ENCODE measurements at regions not wholly inside any gene's neighbourhood (a gene's known extent, or its start where the extent isn't known, plus 50 kb on each side); places are given as distances from the start of the nearest gene placed in this dataset.

GRCh38 chr5:32989815-32990214 is 278.7 kb downstream of the NPR3 start:
- Histone ChIP-seq H3K79me1 (ENCODE audit: low read depth, low read length) (no peaks in the 10 kb centered on the region), H2BK15ac (ENCODE audit: low read length) (no peak overlapping the region), H2BK120ac (ENCODE audit: low read depth, low read length) (no peak overlapping the region), H3K4me1 (ENCODE audit: control insufficient read depth in 2 of 2, insufficient read depth in 1 of 2, low read depth in 1 of 2, low read length in 2 of 2) (no peaks in the 10 kb centered on the region), H3K27ac (replicated peaks; ENCODE audit: low read length) (no peak overlapping the region), H4K91ac (ENCODE audit: low read depth, low read length, poor library complexity) (no peak overlapping the region), H3K36me3 (replicated peaks in 1 of 2; ENCODE audit: control insufficient read depth in 2 of 2, insufficient read depth in 2 of 2, low read length in 2 of 2) (no peaks in the 10 kb centered on the region), H3K14ac (ENCODE audit: low read length) (no peak overlapping the region), H3K23ac (ENCODE audit: low read depth, low read length, poor library complexity) (no peak overlapping the region), H3K4me2 (ENCODE audit: insufficient read depth, low read length, poor library complexity, severe bottlenecking) (no peak overlapping the region), H3K4ac (ENCODE audit: low read length) (peak overlapping the region; percentile 72), H2BK5ac (ENCODE audit: low read length) (no peak overlapping the region), H3K9ac (ENCODE audit: low read depth, low read length, poor library complexity) (no peak overlapping the region), H2AFZ (ENCODE audit: low read length) (no peak overlapping the region), H3K18ac (ENCODE audit: low read length) (peak overlapping the region; percentile 63), H2AK5ac (ENCODE audit: low read depth, low read length) (peak overlapping the region; percentile 58), H4K8ac (ENCODE audit: low read depth, low read length) (no peak overlapping the region), H3K9me3 (replicated peaks in 1 of 2; ENCODE audit: control insufficient read depth in 2 of 2, insufficient read depth in 1 of 2, low read depth in 1 of 2, low read length in 2 of 2) (peaks cover 0 to 2% of the 10 kb centered on the region in 2 donors), H2BK12ac (ENCODE audit: low read length) (no peak overlapping the region), H3K4me3 (ENCODE audit: low read length in 2 of 2) (no peak overlapping the region), H3K27me3 (ENCODE audit: control insufficient read depth in 3 of 3, insufficient read depth in 3 of 3, low read depth in 1 of 3, low read length in 3 of 3) (no peaks in the 10 kb centered on the region)
- WGBS, 2 donors (ENCODE audit: extremely low coverage in 2 of 2, insufficient read length in 2 of 2, insufficient replicate concordance in 1 of 2), result no CpG with 5 or more reads among the region's 5 CpGs
- DNase-seq (ENCODE audit: low spot score), result no peak

DNA sequence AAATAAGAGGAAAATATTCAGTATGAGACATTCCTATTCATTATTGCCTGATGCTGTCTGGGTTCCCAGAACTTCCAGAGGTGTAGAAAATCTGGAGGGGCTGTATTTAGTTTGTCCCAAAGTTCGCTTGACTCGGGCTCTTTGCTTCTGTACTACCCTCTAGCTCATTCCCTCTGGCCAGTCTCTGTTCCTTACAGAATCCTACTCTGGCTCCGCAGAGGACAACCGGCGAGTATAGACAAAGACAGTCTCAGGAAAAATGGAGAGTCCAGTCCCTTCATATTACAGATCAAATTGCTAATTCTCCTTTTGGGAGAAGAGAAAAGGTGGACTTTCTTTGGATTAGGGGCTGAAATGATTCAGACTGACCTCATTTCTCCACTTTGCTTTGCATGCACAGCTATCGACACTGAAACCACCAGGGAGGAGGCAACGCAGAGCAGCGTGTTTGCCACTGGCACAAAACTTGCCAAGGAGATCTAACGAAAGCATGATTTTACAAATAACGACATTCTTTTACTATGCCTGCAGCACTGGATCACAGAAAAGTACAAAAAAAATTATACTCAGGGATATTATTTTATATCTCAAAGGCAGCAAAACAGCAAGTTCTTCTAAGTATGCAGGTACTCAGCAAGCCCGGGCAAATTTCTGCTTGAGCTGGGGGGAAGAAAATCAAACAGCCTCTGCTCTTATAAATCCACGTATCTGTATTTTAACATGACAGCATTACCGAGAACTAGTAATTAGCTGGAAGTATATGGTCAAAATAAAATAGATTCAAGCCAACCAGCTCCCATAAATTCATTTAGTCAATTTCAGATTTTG is 279.7 kb downstream of the NPR3 start:
- no peaks in the 10 kb centered on the region for H3K79me1 ChIP-seq (ENCODE audit: low read depth, low read length)
- H3K36me3 ChIP-seq (replicated peaks in 1 of 2; ENCODE audit: control insufficient read depth in 2 of 2, insufficient read depth in 2 of 2, low read length in 2 of 2), result no peaks in the 10 kb centered on the region
- no peak overlapping the region for H3K27ac ChIP-seq (replicated peaks; ENCODE audit: low read length)
- no peak overlapping the region for H3K23ac ChIP-seq (ENCODE audit: low read depth, low read length, poor library complexity)
- peak overlapping the region; percentile 34 for H2AFZ ChIP-seq (ENCODE audit: low read length)
- no CpG with 5 or more reads among the region's 13 CpGs for WGBS, 2 donors (ENCODE audit: extremely low coverage in 2 of 2, insufficient read length in 2 of 2, insufficient replicate concordance in 1 of 2)
- H3K14ac ChIP-seq (ENCODE audit: low read length), result no peak overlapping the region
- no peak overlapping the region for H3K4ac ChIP-seq (ENCODE audit: low read length)
- no peak overlapping the region for H3K4me3 ChIP-seq (ENCODE audit: low read length in 2 of 2)
- no peak overlapping the region for H3K4me2 ChIP-seq (ENCODE audit: insufficient read depth, low read length, poor library complexity, severe bottlenecking)
- no peaks in the 10 kb centered on the region for H3K27me3 ChIP-seq (ENCODE audit: control insufficient read depth in 3 of 3, insufficient read depth in 3 of 3, low read depth in 1 of 3, low read length in 3 of 3)
- no peak for DNase-seq (ENCODE audit: low spot score)
- H3K9me3 ChIP-seq (replicated peaks in 1 of 2; ENCODE audit: control insufficient read depth in 2 of 2, insufficient read depth in 1 of 2, low read depth in 1 of 2, low read length in 2 of 2), result peaks cover 0 to 2% of the 10 kb centered on the region in 2 donors
- no peak overlapping the region for H2BK15ac ChIP-seq (ENCODE audit: low read length)
- no peak overlapping the region for H2BK5ac ChIP-seq (ENCODE audit: low read length)
- no peak overlapping the region for H3K18ac ChIP-seq (ENCODE audit: low read length)
- H4K8ac ChIP-seq (ENCODE audit: low read depth, low read length), result no peak overlapping the region
- H3K4me1 ChIP-seq (ENCODE audit: control insufficient read depth in 2 of 2, insufficient read depth in 1 of 2, low read depth in 1 of 2, low read length in 2 of 2), result no peaks in the 10 kb centered on the region
- no peak overlapping the region for H4K91ac ChIP-seq (ENCODE audit: low read depth, low read length, poor library complexity)
- H2BK12ac ChIP-seq (ENCODE audit: low read length), result no peak overlapping the region
- no peak overlapping the region for H2AK5ac ChIP-seq (ENCODE audit: low read depth, low read length)
- no peak overlapping the region for H3K9ac ChIP-seq (ENCODE audit: low read depth, low read length, poor library complexity)
- no peak overlapping the region for H2BK120ac ChIP-seq (ENCODE audit: low read depth, low read length)

DNA sequence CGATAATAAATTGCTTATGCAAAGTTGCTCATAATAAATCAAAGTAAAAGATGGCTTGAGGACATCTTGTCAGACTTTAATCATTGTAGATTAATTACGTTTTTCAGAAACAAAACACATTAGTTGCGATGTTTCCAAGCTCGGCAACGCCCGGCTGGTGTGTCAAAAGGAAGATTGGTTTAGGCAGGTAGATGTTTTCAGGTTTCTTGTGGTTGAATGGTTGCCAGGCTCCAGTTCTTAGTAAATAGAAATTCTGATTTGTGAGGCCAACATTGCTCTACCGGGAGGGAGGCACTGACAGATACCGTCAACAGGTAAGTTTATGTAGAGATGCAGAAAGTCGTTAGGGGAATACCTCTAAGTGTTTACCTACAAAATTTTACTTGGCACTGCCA is 280.3 kb downstream of the NPR3 start:
- peaks cover 0 to 2% of the 10 kb centered on the region in 2 donors for H3K9me3 ChIP-seq (replicated peaks in 1 of 2; ENCODE audit: control insufficient read depth in 2 of 2, insufficient read depth in 1 of 2, low read depth in 1 of 2, low read length in 2 of 2)

GRCh38 chr5:32996336-32996735 is 285.2 kb downstream of the NPR3 start:
- no peak overlapping the region for H3K14ac ChIP-seq (ENCODE audit: low read length)
- no peaks in the 10 kb centered on the region for H3K36me3 ChIP-seq (replicated peaks in 1 of 2; ENCODE audit: control insufficient read depth in 2 of 2, insufficient read depth in 2 of 2, low read length in 2 of 2)
- H2BK5ac ChIP-seq (ENCODE audit: low read length), result no peak overlapping the region
- H3K4ac ChIP-seq (ENCODE audit: low read length), result no peak overlapping the region
- no peaks in the 10 kb centered on the region for H3K27me3 ChIP-seq (ENCODE audit: control insufficient read depth in 3 of 3, insufficient read depth in 3 of 3, low read depth in 1 of 3, low read length in 3 of 3)
- no peaks in the 10 kb centered on the region for H3K4me1 ChIP-seq (ENCODE audit: control insufficient read depth in 2 of 2, insufficient read depth in 1 of 2, low read depth in 1 of 2, low read length in 2 of 2)
- no peak overlapping the region for H2AFZ ChIP-seq (ENCODE audit: low read length)
- no peak overlapping the region for H3K27ac ChIP-seq (replicated peaks; ENCODE audit: low read length)
- no peak overlapping the region for H3K4me2 ChIP-seq (ENCODE audit: insufficient read depth, low read length, poor library complexity, severe bottlenecking)
- no peak overlapping the region for H4K8ac ChIP-seq (ENCODE audit: low read depth, low read length)
- H2BK120ac ChIP-seq (ENCODE audit: low read depth, low read length), result no peak overlapping the region
- H3K23ac ChIP-seq (ENCODE audit: low read depth, low read length, poor library complexity), result no peak overlapping the region
- no peak overlapping the region for H2BK12ac ChIP-seq (ENCODE audit: low read length)
- peaks cover 0 to 2% of the 10 kb centered on the region in 2 donors for H3K9me3 ChIP-seq (replicated peaks in 1 of 2; ENCODE audit: control insufficient read depth in 2 of 2, insufficient read depth in 1 of 2, low read depth in 1 of 2, low read length in 2 of 2)
- no CpG with 5 or more reads among the region's 1 CpG for WGBS, 2 donors (ENCODE audit: extremely low coverage in 2 of 2, insufficient read length in 2 of 2, insufficient replicate concordance in 1 of 2)
- H4K91ac ChIP-seq (ENCODE audit: low read depth, low read length, poor library complexity), result no peak overlapping the region
- H3K4me3 ChIP-seq (ENCODE audit: low read length in 2 of 2), result no peak overlapping the region
- DNase-seq (ENCODE audit: low spot score), result no peak
- H3K18ac ChIP-seq (ENCODE audit: low read length), result no peak overlapping the region
- no peaks in the 10 kb centered on the region for H3K79me1 ChIP-seq (ENCODE audit: low read depth, low read length)
- no peak overlapping the region for H3K9ac ChIP-seq (ENCODE audit: low read depth, low read length, poor library complexity)
- H2AK5ac ChIP-seq (ENCODE audit: low read depth, low read length), result no peak overlapping the region
- H2BK15ac ChIP-seq (ENCODE audit: low read length), result no peak overlapping the region

More for the DNA sequence above, 280.3 kb downstream of the NPR3 start:
- no peak overlapping the region for H3K18ac ChIP-seq (ENCODE audit: low read length)
- H2BK12ac ChIP-seq (ENCODE audit: low read length), result no peak overlapping the region
- WGBS, 2 donors (ENCODE audit: extremely low coverage in 2 of 2, insufficient read length in 2 of 2, insufficient replicate concordance in 1 of 2), result no CpG with 5 or more reads among the region's 9 CpGs
- H4K91ac ChIP-seq (ENCODE audit: low read depth, low read length, poor library complexity), result no peak overlapping the region
- H2BK120ac ChIP-seq (ENCODE audit: low read depth, low read length), result no peak overlapping the region
- no peak overlapping the region for H3K4me2 ChIP-seq (ENCODE audit: insufficient read depth, low read length, poor library complexity, severe bottlenecking)
- H3K4ac ChIP-seq (ENCODE audit: low read length), result no peak overlapping the region
- no peak overlapping the region for H2BK5ac ChIP-seq (ENCODE audit: low read length)
- H2BK15ac ChIP-seq (ENCODE audit: low read length), result no peak overlapping the region
- H2AK5ac ChIP-seq (ENCODE audit: low read depth, low read length), result no peak overlapping the region
- no peaks in the 10 kb centered on the region for H3K27me3 ChIP-seq (ENCODE audit: control insufficient read depth in 3 of 3, insufficient read depth in 3 of 3, low read depth in 1 of 3, low read length in 3 of 3)
- no peak overlapping the region for H3K27ac ChIP-seq (replicated peaks; ENCODE audit: low read length)
- H3K79me1 ChIP-seq (ENCODE audit: low read depth, low read length), result no peaks in the 10 kb centered on the region
- H3K9ac ChIP-seq (ENCODE audit: low read depth, low read length, poor library complexity), result no peak overlapping the region
- H3K14ac ChIP-seq (ENCODE audit: low read length), result no peak overlapping the region
- H3K4me3 ChIP-seq (ENCODE audit: low read length in 2 of 2), result no peak overlapping the region
- no peak overlapping the region for H4K8ac ChIP-seq (ENCODE audit: low read depth, low read length)
- H3K23ac ChIP-seq (ENCODE audit: low read depth, low read length, poor library complexity), result no peak overlapping the region
- no peak overlapping the region for H2AFZ ChIP-seq (ENCODE audit: low read length)
- no peak for DNase-seq (ENCODE audit: low spot score)
- H3K4me1 ChIP-seq (ENCODE audit: control insufficient read depth in 2 of 2, insufficient read depth in 1 of 2, low read depth in 1 of 2, low read length in 2 of 2), result no peaks in the 10 kb centered on the region
- H3K36me3 ChIP-seq (replicated peaks in 1 of 2; ENCODE audit: control insufficient read depth in 2 of 2, insufficient read depth in 2 of 2, low read length in 2 of 2), result no peaks in the 10 kb centered on the region
